ENCODE measurements at regions not wholly inside any gene's neighbourhood (a gene's known extent, or its start where the extent isn't known, plus 50 kb on each side); places are given as distances from the start of the nearest gene placed in this dataset.

DNA sequence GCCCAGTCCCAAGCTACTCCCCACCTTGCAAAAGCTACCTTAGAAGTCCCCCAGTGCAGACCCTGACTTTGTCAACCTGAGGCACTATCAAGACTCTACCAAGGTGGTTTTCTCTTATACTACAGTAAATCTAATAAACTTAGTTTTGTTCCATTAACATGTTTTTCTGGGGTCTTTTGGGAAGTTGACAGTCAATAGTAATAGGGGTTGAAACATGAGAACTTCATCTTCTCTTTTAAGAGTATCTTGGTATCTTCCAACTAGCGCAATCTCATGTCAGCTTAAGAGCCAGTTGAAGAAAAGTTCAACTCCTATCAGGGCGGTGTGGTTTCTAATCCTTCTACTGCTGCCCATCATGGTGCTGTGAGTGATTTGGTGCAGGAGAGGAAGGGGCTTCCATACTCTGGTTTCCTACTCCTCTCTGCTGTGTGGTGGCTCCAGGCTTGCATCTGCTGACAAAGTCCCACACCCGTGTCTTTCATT, 164.2 kb downstream of the FOXA2 start:
- TF ChIP-seq, protein P1, sequence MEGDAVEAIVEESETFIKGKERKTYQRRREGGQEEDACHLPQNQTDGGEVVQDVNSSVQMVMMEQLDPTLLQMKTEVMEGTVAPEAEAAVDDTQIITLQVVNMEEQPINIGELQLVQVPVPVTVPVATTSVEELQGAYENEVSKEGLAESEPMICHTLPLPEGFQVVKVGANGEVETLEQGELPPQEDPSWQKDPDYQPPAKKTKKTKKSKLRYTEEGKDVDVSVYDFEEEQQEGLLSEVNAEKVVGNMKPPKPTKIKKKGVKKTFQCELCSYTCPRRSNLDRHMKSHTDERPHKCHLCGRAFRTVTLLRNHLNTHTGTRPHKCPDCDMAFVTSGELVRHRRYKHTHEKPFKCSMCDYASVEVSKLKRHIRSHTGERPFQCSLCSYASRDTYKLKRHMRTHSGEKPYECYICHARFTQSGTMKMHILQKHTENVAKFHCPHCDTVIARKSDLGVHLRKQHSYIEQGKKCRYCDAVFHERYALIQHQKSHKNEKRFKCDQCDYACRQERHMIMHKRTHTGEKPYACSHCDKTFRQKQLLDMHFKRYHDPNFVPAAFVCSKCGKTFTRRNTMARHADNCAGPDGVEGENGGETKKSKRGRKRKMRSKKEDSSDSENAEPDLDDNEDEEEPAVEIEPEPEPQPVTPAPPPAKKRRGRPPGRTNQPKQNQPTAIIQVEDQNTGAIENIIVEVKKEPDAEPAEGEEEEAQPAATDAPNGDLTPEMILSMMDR (IDR thresholded peaks at IDR 0.05; ENCODE audit: borderline replicate concordance), result no peak
- intact Hi-C loops (cut with micrococcal nuclease), result no loop called here
- DNase-seq, result no peak

DNA sequence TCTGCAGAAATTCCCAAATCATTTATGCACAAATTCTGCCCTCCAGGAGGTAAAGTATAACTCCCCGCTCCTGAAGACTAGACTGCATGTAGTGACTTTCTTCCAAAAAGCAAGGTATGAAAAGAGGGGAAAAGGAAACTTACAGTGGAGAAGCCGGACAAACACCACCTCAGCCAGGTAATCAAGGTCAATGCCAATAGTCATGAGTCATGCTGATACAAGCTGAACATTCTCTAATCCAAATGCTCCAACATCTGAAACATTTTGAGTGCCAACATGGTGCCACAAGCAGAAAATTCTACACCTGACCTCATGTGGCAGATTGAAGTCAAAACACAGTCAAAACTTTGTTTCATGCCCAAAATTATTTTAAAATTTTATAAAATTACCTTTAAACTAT, 165.6 kb downstream of the FOXA2 start:
- no peak for DNase-seq
- peaks cover 43% of the 10 kb centered on the region for H3K27me3 ChIP-seq (ENCODE audit: low read depth)
- H3K9me3 ChIP-seq (replicated peaks), result no peaks in the 10 kb centered on the region
- no peaks in the 10 kb centered on the region for H3K4me1 ChIP-seq
- no peak overlapping the region for H3K4me3 ChIP-seq
- H3K36me3 ChIP-seq, result no peaks in the 10 kb centered on the region
- H3K27ac ChIP-seq (replicated peaks), result no peak overlapping the region
- TF ChIP-seq, protein P1 (IDR thresholded peaks at IDR 0.05; ENCODE audit: borderline replicate concordance), result no peak
- intact Hi-C loops (cut with micrococcal nuclease), result no loop called here

More for the DNA sequence above, 164.2 kb downstream of the FOXA2 start:
- H3K27ac ChIP-seq (replicated peaks), result no peak overlapping the region
- H3K36me3 ChIP-seq, result no peaks in the 10 kb centered on the region
- peaks cover 50% of the 10 kb centered on the region for H3K27me3 ChIP-seq (ENCODE audit: low read depth)
- H3K9me3 ChIP-seq (replicated peaks), result no peaks in the 10 kb centered on the region
- H3K4me1 ChIP-seq, result no peaks in the 10 kb centered on the region
- H3K4me3 ChIP-seq, result no peak overlapping the region

DNA sequence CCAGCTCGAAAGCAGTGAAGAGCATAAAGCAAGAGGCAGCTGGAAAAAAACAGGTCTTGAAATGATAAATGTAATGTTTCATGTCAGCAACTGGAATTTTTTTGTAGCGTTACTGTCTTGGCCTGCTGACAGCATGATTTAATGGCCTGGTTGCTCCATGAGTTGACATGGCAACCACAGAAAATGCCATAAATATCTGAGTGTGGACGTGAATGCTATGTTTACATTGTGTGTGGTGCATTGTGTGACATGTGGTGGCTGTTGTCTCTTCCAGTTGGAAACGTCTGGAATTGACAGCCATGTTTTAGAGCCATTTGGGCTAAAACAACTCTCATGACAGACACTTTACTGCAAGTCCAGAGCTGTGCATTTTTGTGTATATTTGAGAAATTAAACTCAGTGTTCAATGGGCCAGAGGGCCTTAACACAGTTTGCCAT, 170.0 kb downstream of the FOXA2 start:
- no peaks in the 10 kb centered on the region for H3K36me3 ChIP-seq
- H3K27ac ChIP-seq (replicated peaks), result no peak overlapping the region
- intact Hi-C loops (cut with micrococcal nuclease), result no loop called here
- no peaks in the 10 kb centered on the region for H3K4me1 ChIP-seq
- TF ChIP-seq, protein P1 (IDR thresholded peaks at IDR 0.05; ENCODE audit: borderline replicate concordance), result no peak
- no peaks in the 10 kb centered on the region for H3K9me3 ChIP-seq (replicated peaks)
- DNase-seq, result no peak
- no peak overlapping the region for H3K4me3 ChIP-seq
- peaks cover 24% of the 10 kb centered on the region for H3K27me3 ChIP-seq (ENCODE audit: low read depth)

DNA sequence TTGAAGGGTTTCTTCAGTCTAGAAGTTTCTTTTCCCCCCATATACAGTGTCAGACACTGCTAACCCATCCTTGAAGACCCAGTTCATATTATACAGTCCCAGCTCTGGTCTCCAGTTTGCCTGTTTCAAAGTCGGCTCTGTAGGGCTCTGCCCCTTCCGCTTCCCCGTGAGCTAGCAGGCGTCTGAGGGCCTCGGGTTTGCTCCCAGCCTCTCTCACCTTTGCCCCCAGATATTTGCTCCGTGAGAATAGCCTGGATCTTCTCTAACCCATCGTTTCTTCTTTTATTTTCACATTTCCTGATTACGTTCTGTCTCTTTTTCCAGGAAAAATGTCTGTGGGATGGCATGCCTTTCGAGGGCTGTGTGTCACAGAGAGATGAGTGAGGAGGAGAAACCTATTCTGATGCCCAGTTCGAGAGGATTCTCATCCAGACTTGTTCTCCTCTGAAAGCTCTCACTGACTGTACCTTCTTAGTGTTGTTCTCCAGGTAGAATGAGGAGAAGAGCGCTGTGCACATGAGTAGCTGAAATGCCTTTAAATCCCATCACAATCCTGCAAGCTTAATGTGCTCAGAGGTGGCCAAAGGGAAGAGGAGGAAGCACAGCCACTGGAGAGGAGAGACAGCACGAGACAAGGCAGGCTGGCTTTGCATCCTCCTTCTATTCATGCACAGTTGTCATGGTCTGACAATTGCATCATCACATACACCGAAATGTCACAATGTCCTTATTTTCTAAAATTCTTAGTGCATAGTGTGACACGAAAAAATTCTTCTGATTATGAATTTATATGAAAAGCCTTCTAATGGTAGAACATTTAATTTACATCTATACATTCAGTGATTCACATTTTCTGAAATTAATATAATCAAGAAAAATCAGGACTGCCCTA, 171.1 kb downstream of the FOXA2 start:
- TF ChIP-seq, protein P1 (IDR thresholded peaks at IDR 0.05; ENCODE audit: borderline replicate concordance), result no peak
- H3K27me3 ChIP-seq (ENCODE audit: low read depth), result peaks cover 33% of the 10 kb centered on the region
- DNase-seq, result no peak
- no peak overlapping the region for H3K4me3 ChIP-seq
- H3K36me3 ChIP-seq, result no peaks in the 10 kb centered on the region
- no peaks in the 10 kb centered on the region for H3K9me3 ChIP-seq (replicated peaks)
- intact Hi-C loops (cut with micrococcal nuclease), result no loop called here
- H3K27ac ChIP-seq (replicated peaks), result no peak overlapping the region
- no peaks in the 10 kb centered on the region for H3K4me1 ChIP-seq

DNA sequence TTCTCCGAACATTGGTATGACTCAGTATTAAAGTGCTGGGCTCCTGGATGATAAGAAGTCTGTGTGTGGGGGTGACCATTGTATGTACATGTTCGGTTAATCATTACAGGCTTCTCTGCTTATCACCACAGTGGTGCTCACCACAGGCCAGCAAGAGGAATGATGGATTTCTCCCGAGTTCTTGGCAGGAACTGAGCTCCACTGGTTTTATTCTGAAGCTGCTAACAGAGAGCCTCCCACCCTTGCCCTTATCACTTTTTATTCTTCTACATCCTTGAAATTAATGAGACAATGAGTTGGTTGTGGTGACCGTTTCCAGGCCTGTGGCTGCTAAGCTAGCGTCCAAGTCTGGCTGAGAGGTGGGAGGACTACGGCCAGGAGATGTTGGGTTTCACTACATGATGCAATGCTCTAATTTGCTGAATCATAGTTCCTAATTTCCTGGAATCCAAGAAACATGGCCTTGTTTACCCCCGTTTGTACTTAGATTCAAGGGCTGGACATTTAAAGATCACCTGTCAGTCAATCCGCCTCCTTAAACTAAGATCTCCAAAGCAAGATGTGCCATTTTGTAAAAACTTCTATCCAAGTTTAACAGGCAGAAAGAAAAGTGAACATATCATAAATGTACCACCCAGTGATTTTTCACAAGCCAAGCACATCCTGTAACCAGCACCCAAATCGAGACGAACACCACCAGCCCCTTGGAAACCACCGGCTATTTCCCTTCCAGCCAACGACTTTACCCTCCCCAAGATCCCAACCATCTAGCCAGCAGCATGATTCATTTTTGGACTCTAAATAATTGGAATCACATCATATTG, 172.5 kb downstream of the FOXA2 start:
- Histone ChIP-seq H3K4me1 (no peaks in the 10 kb centered on the region), H3K36me3 (no peaks in the 10 kb centered on the region), H3K4me3 (no peak overlapping the region), H3K27ac (replicated peaks) (peak overlapping the region; percentile 27), H3K9me3 (replicated peaks) (no peaks in the 10 kb centered on the region), H3K27me3 (ENCODE audit: low read depth) (peaks cover 40% of the 10 kb centered on the region)
- intact Hi-C loops (cut with micrococcal nuclease), result no loop called here
- TF ChIP-seq, protein P1 (IDR thresholded peaks at IDR 0.05; ENCODE audit: borderline replicate concordance), result no peak
- DNase-seq, result peak; percentile 24
